Cardiac muscle cell (in vitro differentiated cells and primary cell): ENCODE measurements at regions not wholly inside any gene's neighbourhood (a gene's known extent, or its start where the extent isn't known, plus 50 kb on each side); places are given as distances from the start of the nearest gene placed in this dataset.

Experiments used
- DNase-seq, 2 donors: peaks; one replicate each; pipeline versions ENCODE4 v3.0.0 to v3.0.0-alpha.2; 2010 to 2017; ENCODE audit warnings: low read depth in 1 of 2, low spot score in 1 of 2
- H3K27ac ChIP-seq: fragments of 200-600 bp; sonication (generic); 2 replicates; pipeline ENCODE4 v1.5.1; 2016
- H3K27me3 ChIP-seq: fragments of 200-600 bp; sonication (generic); 2 replicates; pipeline ENCODE4 v1.6.0; 2016; ENCODE audit warnings: control low read depth
- H3K36me3 ChIP-seq: fragments of 200-600 bp; sonication (generic); 2 replicates; pipeline ENCODE4 v1.5.1; 2016; ENCODE audit warnings: control low read depth
- H3K4me1 ChIP-seq: fragments of 200-600 bp; sonication (generic); 2 replicates; pipeline ENCODE4 v1.8.1; 2017; ENCODE audit warnings: low read depth, mild to moderate bottlenecking, mixed run types
- H3K4me3 ChIP-seq: fragments of 200-600 bp; sonication (generic); 2 replicates; pipeline ENCODE4 v1.5.1; 2016; ENCODE audit warnings: mild to moderate bottlenecking
- H3K9me3 ChIP-seq: fragments of 200-600 bp; sonication (generic); 2 replicates; pipeline ENCODE4 v1.5.1; 2017; ENCODE audit warnings: low read depth, mild to moderate bottlenecking, control low read depth
- TF ChIP-seq, protein P1 (sequence below): IDR thresholded peaks from 2 replicates; pipeline ENCODE4 v1.5.1; 2012; ENCODE audit warnings: low read depth, mild to moderate bottlenecking, low read length

DNA sequence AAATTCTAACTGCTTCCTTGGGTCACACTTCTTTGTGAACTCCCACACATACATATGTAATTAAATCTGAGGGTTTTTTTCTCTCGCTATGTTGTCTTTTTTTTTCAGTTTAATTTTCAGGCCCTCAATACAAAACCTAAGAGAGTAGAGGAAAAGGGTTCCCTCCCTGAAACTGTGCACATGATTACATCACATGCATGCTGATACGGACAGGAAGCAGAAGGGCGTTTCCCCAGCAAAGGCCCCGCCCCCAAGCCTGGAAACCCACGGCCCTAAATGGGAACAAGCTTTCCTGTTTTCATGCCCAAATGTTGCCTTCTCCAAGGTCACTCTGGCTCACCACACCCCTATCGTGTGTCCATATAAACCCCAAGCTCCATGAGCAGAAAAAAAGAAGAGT lies 115.4 kb downstream of the TEX36 start:
- Histone ChIP-seq H3K4me3 (no peak overlapping the region), H3K27ac (no peak overlapping the region), H3K9me3 (no peaks in the 10 kb centered on the region), H3K27me3 (no peaks in the 10 kb centered on the region), H3K4me1 (no peaks in the 10 kb centered on the region), H3K36me3 (no peaks in the 10 kb centered on the region)
- TF ChIP-seq, protein P1, sequence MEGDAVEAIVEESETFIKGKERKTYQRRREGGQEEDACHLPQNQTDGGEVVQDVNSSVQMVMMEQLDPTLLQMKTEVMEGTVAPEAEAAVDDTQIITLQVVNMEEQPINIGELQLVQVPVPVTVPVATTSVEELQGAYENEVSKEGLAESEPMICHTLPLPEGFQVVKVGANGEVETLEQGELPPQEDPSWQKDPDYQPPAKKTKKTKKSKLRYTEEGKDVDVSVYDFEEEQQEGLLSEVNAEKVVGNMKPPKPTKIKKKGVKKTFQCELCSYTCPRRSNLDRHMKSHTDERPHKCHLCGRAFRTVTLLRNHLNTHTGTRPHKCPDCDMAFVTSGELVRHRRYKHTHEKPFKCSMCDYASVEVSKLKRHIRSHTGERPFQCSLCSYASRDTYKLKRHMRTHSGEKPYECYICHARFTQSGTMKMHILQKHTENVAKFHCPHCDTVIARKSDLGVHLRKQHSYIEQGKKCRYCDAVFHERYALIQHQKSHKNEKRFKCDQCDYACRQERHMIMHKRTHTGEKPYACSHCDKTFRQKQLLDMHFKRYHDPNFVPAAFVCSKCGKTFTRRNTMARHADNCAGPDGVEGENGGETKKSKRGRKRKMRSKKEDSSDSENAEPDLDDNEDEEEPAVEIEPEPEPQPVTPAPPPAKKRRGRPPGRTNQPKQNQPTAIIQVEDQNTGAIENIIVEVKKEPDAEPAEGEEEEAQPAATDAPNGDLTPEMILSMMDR, result no peak
- DNase-seq, result no peak

DNA sequence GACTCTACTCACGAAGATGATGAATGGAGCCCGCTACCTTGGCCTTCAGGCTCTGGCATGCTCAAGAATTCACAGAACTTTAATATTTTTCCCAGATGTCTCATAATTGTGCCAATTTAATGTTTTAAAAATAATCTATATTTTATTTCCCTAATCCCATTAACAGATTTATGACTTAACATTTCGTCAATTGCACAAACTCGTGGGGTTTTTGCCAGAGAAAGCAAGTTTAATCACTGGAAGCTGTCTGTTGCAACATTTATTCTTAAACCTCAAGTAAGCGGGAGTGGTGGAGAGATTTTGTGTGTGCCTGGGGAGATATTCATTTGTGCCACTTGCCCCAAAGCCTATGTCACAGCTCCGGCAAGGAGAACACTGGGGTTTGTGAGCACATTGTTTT lies 117.9 kb downstream of the TEX36 start:
- Histone ChIP-seq H3K9me3 (no peaks in the 10 kb centered on the region), H3K4me1 (no peaks in the 10 kb centered on the region), H3K27me3 (no peaks in the 10 kb centered on the region), H3K27ac (no peak overlapping the region), H3K4me3 (no peak overlapping the region), H3K36me3 (no peaks in the 10 kb centered on the region)
- no peak for DNase-seq
- TF ChIP-seq, protein P1, result no peak

DNA sequence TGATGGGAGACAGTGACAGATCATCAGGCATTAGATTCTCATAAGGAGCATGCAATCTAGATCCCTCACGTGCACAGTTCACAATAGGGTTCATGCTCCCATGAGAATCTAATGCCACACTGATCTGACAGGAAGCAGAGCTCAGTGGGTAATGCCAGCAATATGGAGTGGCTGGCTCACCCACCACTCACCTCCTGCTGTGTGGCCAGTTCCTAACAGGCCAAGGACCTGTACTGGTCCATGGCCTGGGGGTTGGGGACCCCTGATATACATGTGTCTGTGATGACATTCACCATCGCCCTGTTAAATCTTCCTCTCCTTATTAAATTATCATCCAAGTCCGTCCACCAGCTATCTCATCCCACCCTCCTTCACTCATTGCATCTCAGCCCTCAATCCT lies 118.4 kb downstream of the TEX36 start:
- no peaks in the 10 kb centered on the region for H3K9me3 ChIP-seq
- no peaks in the 10 kb centered on the region for H3K36me3 ChIP-seq
- TF ChIP-seq, protein P1, result no peak
- H3K4me3 ChIP-seq, result no peak overlapping the region
- H3K27me3 ChIP-seq, result no peaks in the 10 kb centered on the region
- no peak overlapping the region for H3K27ac ChIP-seq
- DNase-seq, result no peak
- H3K4me1 ChIP-seq, result no peaks in the 10 kb centered on the region

- Histone ChIP-seq H3K27me3 (no peaks in the 10 kb centered on the region), H3K36me3 (no peaks in the 10 kb centered on the region), H3K9me3 (no peaks in the 10 kb centered on the region), H3K4me3 (no peak overlapping the region), H3K27ac (no peak overlapping the region), H3K4me1 (no peaks in the 10 kb centered on the region)
- TF ChIP-seq, protein P1, result no peak
- no peak for DNase-seq
These were observed 120.2 kb downstream of the TEX36 start for GRCh38 chr10:125562737-125563136.

DNA sequence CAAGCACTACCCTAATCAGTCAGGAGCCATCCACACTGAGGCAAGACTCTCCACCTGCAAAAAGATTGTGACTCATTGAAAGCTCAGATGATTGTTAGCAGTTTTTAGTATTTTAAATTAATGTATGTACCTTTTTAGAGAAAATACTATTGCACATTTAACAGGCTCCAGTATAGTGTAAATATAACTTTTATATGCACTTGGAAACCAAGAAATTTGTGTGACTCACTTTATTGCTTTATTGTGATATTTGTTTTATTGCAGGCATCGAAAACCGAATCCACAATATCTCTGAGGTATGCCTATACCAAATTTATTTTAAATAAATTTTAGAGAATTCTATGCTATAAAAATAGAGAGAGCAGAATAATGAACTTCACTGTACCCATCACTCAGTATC lies 122.0 kb downstream of the TEX36 start:
- TF ChIP-seq, protein P1, result no peak
- Histone ChIP-seq H3K4me1 (no peaks in the 10 kb centered on the region), H3K4me3 (no peak overlapping the region), H3K27me3 (no peaks in the 10 kb centered on the region), H3K9me3 (no peaks in the 10 kb centered on the region), H3K36me3 (no peaks in the 10 kb centered on the region), H3K27ac (no peak overlapping the region)
- no peak for DNase-seq

- Histone ChIP-seq H3K4me1 (no peaks in the 10 kb centered on the region), H3K36me3 (no peaks in the 10 kb centered on the region), H3K9me3 (no peaks in the 10 kb centered on the region), H3K27ac (no peak overlapping the region), H3K4me3 (no peak overlapping the region), H3K27me3 (no peaks in the 10 kb centered on the region)
- DNase-seq, result no peak
- TF ChIP-seq, protein P1, result no peak
These were observed 123.8 kb downstream of the TEX36 start for GRCh38 chr10:125559210-125559609.
